GM06990 (cell line): ENCODE measurements at regions not wholly inside any gene's neighbourhood (a gene's known extent, or its start where the extent isn't known, plus 50 kb on each side); places are given as distances from the start of the nearest gene placed in this dataset.

Experiments
- DNase-seq: peaks from one replicate; pipeline ENCODE4 v3.0.0-alpha.2; 2011; ENCODE audit not compliant: insufficient read length; ENCODE audit errors: extremely low read depth
- H3K27me3 ChIP-seq: replicated peaks from 2 replicates; pipeline ENCODE4 v1.6.0; 2011; ENCODE audit warnings: low read length; ENCODE audit not compliant: control insufficient read depth, insufficient read depth
- H3K36me3 ChIP-seq: 2 replicates; pipeline ENCODE4 v1.5.1; 2011; ENCODE audit warnings: low read length; ENCODE audit not compliant: control insufficient read depth, insufficient read depth
- H3K4me3 ChIP-seq: replicated peaks from 2 replicates; pipeline ENCODE4 v1.5.1; 2011; ENCODE audit warnings: low read depth, mild to moderate bottlenecking, control low read depth, low read length
- TF ChIP-seq, protein P1 (sequence below): IDR thresholded peaks from 2 replicates; pipeline ENCODE4 v1.5.1; 2011; ENCODE audit warnings: low read length, control low read depth, mild to moderate bottlenecking, inconsistent platforms; ENCODE audit not compliant: insufficient read depth, poor library complexity, severe bottlenecking

DNA sequence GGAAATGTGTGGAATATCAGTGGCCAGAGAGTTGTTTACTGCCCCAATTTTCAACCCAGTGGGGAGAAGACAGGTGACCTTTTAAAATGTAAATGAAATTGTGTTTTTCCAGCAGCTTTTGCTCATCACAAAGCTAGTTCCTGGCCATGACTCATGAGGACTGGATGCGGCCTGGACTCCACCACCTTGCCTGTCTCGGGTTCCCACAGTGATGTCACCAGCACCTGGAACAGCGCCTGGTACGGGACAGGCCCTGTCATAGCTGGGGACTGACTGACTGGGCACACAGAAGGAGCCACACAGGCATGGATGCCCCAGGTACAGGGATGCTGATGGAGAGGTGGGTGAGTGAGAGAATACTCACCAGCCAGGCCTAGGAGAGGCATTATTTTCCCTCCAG is 277.1 kb downstream of the AJAP1 start:
- TF ChIP-seq, protein P1, sequence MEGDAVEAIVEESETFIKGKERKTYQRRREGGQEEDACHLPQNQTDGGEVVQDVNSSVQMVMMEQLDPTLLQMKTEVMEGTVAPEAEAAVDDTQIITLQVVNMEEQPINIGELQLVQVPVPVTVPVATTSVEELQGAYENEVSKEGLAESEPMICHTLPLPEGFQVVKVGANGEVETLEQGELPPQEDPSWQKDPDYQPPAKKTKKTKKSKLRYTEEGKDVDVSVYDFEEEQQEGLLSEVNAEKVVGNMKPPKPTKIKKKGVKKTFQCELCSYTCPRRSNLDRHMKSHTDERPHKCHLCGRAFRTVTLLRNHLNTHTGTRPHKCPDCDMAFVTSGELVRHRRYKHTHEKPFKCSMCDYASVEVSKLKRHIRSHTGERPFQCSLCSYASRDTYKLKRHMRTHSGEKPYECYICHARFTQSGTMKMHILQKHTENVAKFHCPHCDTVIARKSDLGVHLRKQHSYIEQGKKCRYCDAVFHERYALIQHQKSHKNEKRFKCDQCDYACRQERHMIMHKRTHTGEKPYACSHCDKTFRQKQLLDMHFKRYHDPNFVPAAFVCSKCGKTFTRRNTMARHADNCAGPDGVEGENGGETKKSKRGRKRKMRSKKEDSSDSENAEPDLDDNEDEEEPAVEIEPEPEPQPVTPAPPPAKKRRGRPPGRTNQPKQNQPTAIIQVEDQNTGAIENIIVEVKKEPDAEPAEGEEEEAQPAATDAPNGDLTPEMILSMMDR, result no peak
- no peaks in the 10 kb centered on the region for H3K36me3 ChIP-seq
- no peak for DNase-seq
- no peak overlapping the region for H3K4me3 ChIP-seq
- no peaks in the 10 kb centered on the region for H3K27me3 ChIP-seq

DNA sequence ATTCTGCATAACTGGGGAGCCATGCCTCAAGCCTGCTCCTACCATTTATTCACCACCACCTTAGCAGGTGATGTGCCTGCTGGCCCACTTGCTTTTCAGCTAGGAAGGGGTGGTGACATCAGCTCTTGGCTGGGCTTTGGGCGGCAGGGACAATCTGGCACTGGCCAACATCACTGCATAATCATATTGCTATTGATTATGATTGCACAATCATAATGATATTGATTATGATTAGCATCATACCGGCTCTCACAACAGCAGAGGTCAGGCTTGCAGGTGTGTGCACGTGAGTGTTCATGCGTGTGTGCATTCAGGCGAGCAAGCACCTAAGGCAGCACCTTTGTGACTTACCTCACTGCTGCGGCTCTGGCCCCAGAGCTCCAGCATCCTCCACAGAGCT is 273.8 kb downstream of the AJAP1 start:
- Histone ChIP-seq H3K4me3 (no peak overlapping the region), H3K36me3 (no peaks in the 10 kb centered on the region), H3K27me3 (no peaks in the 10 kb centered on the region)
- DNase-seq, result no peak
- TF ChIP-seq, protein P1, result no peak

DNA sequence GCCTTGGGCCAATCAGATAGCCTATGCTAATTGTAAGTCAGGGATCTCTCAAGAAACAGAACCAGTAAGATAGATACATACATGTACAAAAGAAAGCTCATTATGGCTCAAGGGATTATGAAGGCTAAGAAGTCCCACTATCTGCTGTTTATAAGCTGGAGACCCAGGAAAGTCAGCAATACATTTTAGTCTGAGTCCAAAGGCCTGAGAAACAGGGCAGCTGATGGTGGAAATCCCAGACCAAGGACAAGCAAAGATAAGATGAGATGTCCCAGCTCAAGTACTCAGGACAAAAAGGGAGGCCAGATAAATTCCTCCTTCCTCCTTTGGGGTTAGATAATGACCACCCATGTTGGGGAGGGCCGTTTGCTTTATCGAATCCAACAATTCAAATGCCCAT is 269.9 kb downstream of the AJAP1 start:
- no peaks in the 10 kb centered on the region for H3K27me3 ChIP-seq
- TF ChIP-seq, protein P1, result no peak
- no peak for DNase-seq
- H3K36me3 ChIP-seq, result no peaks in the 10 kb centered on the region
- H3K4me3 ChIP-seq, result no peak overlapping the region

DNA sequence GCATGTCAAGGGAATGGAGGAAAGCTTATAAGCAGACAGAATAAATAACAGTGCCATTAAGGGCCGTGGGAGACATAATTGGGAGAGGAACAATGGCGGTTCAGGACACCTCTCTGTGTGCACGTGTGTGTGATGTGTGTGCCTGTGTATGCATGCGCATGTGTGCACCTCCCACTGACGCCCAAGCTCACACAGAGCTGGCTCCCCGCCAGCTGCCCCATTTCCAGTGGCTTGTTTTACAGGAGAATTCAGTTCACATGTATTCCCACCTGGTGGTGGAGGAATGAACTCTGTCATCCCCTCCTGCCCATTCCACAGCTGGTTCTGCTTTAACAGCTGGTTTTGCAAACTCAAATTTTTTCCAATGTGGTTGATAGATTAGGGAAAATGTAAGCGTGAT is 262.2 kb downstream of the AJAP1 start:
- H3K27me3 ChIP-seq, result no peaks in the 10 kb centered on the region
- H3K36me3 ChIP-seq, result no peaks in the 10 kb centered on the region
- no peak overlapping the region for H3K4me3 ChIP-seq
- TF ChIP-seq, protein P1, result no peak
- DNase-seq, result no peak

DNA sequence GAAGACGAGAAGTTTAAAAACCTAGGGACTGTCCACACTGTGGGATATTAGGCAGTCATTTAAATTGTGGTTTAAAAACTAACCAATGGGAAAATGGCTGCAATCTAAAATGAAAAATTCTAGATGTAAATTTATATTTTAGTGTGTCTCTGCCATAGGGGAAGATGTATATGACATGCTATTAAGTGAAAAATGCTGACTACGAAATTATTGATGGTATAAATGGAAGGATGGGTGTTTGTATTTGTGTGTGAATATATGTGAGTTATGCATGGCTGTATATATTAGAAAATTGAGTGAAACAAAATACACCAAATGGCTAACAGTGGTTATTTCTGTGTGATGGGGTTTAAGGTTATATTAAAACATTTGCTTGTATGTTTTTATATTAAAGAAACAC is 260.7 kb downstream of the AJAP1 start:
- no peak overlapping the region for H3K4me3 ChIP-seq
- no peaks in the 10 kb centered on the region for H3K36me3 ChIP-seq
- DNase-seq, result no peak
- H3K27me3 ChIP-seq, result no peaks in the 10 kb centered on the region
- TF ChIP-seq, protein P1, result no peak

DNA sequence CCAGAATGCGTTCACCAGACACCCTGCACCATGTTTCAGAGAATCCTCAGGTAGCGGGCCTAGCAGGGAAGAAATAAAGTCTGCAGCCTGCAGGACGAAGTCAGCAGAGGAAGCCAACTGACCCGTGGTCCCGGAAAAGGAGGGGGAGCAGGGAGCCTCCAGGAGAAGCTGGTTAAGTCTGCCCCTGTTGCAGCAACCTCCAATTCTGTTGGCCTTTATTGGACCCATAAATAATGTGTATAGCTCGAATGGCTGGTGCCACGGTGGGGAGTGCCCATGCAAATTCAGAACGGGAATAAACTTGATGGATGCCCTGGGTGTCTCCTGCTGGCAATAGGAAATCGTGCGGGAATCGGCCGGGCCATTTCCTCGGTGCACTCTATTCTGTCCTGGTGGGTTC is 254.1 kb downstream of the AJAP1 start:
- Histone ChIP-seq H3K36me3 (no peaks in the 10 kb centered on the region), H3K4me3 (no peak overlapping the region), H3K27me3 (no peaks in the 10 kb centered on the region)
- TF ChIP-seq, protein P1, result no peak
- no peak for DNase-seq
